Activated effector memory CD4-positive, alpha-beta T cell treated with anti-CD3 and anti-CD28 coated beads, Interleukin-2, amount 50 U/mL, for 16 hours (primary cell): ENCODE measurements at regions not wholly inside any gene's neighbourhood (a gene's known extent, or its start where the extent isn't known, plus 50 kb on each side); places are given as distances from the start of the nearest gene placed in this dataset.

ENCODE experiments used
- DNase-seq: peaks from one replicate; pipeline ENCODE4 v3.0.0-alpha.2; 2020

DNA sequence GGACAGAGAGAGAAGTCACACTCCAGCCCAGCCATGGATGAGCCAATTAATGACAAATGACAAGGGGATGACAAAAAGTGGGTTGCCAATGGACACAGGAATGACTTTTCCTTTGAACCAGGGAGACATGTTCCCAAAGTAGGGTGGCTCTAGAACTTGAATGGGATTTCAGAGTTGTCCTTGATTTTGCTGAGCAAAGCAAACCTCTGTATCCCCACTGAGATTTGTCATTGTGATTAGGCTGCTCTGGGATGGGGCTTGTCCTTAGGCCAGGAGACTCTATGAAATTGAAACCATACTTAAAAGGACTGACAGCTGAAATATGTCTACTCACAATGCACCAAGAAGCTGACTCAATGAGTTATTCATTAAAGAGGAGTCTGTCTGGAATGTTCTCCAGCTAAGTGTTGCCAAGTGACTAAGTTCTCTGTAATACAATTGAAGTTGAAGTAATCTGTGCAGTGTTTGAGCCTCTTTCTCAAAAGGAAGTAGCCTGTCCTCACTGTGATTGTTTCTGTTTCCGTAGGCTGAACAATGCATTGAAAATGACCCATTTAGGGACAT, 69.0 kb upstream of the PCDH9 start:
- no peak for DNase-seq

DNA sequence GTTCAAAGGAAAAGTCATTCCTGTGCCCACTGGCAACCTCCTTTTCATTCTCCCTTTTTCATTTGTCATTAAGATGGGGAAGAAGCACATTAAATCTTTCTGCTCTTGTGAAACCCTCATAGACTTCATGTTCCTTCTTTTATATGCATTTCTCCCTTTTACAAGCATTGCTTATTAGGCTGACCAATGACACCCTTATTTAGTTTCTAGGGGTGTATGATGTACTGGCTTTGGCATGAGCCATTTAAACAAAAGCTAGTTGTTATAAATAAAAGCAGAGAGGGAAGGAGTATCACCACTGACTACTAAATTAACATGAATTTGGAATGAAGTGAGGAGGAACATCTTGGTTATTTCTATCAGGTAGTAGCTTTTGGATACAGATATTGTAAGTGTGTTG, 68.2 kb upstream of the PCDH9 start:
- no peak for DNase-seq

DNA sequence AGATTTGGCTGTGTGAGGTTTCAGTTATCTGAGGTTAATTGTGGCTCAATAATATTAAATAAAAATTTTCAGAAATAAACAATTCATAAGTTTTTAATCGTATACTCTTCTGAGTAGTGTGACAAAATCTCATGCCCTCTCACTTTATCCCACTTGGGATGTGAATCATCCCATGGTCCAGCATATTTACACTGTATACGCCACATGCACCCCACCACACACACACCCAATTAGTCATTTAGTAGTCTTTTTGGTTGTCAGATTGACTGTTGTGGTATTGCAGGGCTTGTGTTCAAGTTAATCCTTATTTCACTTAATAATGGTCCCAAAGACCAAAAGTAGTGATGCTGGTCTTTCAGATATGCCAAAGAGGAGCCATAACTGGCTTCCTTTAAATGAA, 66.4 kb upstream of the PCDH9 start:
- DNase-seq: no peak

DNA sequence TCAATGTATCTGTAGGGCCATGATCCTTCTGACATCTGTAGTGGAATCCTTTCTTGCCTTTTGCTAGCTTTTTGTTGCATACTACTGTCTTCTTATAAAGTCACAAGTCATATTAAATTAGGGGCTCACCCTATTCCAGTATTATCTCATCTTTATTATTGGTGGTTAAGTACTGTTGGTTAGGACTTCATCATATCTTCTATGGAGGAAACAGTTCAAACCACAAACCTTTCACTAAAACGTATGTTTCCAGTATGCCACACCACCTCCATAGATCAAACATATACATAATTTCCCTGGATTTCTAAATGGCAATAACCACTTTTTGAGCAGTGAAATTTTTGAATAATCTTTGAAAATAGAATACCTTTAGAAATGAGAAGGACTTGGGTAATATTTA, 62.8 kb upstream of the PCDH9 start:
- no peak for DNase-seq

DNA sequence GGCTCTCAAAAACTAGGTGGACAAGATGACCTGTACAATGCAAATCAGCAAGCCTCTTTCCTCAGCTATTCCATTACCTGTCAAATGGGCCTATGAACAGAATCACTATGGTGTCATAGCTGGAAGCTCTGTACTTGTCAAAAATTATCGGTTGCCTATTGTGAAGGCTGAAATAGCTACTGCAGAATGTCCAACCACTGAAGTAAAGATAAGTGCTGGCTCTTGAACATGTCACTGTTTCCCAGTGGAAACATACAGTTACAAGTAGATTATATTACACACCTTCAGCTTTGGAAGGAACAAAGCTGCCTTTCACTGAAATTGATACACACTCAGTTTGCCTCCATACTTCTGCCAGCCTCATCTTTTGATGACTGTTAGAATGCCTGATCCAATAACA, 55.5 kb upstream of the PCDH9 start:
- DNase-seq: no peak

DNA sequence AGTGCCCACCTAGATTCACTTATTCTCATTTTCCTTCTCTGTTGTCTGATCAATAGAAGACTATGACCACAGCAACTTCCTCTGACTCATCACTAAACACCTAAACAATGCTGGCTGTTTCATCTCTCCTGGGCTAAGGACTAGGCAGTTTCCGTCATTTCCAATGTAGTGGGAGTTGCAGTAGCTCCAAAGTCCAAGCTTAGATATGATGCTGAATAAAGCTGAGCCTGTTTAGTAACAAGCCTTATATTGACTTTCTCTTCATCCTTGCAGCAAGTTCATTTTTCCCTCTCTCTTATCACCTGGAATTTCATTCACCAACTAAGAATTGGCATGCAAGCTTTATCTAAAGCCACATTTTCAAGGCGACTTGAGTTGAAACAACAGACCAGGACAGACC, 53.5 kb upstream of the PCDH9 start:
- no peak for DNase-seq

DNA sequence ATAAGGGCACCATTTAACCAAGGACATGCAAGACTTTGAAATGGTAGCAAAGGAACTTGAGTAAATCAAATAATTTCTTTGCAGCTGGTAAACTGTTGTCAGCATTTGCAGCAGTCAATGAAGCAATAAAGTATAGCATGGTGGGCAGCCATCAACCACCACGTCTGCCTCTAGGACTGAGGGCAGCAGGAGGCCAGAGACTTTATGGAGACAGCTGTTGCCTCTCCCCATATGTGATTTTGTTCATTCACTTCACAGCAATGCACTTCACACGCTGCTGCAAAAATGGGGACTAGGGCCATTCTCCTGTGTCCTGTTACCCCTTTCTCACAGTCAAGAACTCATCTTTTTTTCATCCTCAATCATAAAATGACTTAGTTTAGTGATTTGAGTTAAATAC, 51.3 kb upstream of the PCDH9 start:
- DNase-seq: no peak
